HepG2 (cell line): ENCODE measurements at regions not wholly inside any gene's neighbourhood (a gene's known extent, or its start where the extent isn't known, plus 50 kb on each side); places are given as distances from the start of the nearest gene placed in this dataset.

Experiments
- ATAC-seq: fragments of 200-7000 bp; cut with Tn5 transposase; 3 replicates; pipeline ENCODE4 v1.9.1; 2020; ENCODE audit warnings: mild to moderate bottlenecking, moderate library complexity
- BruUV-seq: library from RNA; stranded (reverse); fragments of 400-500 nt; replicated peaks from 2 replicates; lab custom pipeline; 2021; lab: Mats Ljungman, UMichigan
- CTCF ChIA-PET: fragments of 300-600 bp; formaldehyde crosslinking; extraction: SDS; loops from one replicate; lab custom pipeline; 2021; ENCODE audit warnings: low total read pairs, inconsistent platforms, low intra/inter-chr PET ratio; lab: Yijun Ruan, JAX
- POLR2A ChIA-PET: fragments of 350-600 bp; sonication (Branson Sonifier 250); formaldehyde crosslinking; loops from one replicate; lab custom pipeline; 2020; ENCODE audit warnings: antibody characterized with exemption, inconsistent platforms; lab: Yijun Ruan, JAX
- DNase-seq: peaks from one replicate; pipeline ENCODE4 v3.0.0-alpha.2; 2015; ENCODE audit warnings: low spot score
- FAIRE-seq: peaks from 3 replicates; lab custom pipeline; 2011; peaks lifted over from hg19 to GRCh38; lab: Jason Lieb, UNC
- H2AFZ ChIP-seq: one replicate; pipeline ENCODE4 v1.6.1; 2011; ENCODE audit warnings: low read length, inconsistent platforms
- H3K27ac ChIP-seq: fragments of 300-600 bp; 3 replicates; pipeline ENCODE4 v1.8.0; 2011; ENCODE audit warnings: mixed run types, mild to moderate bottlenecking, mixed read lengths, low read length, inconsistent platforms; ENCODE audit not compliant: insufficient read depth; ENCODE audit errors: extremely low read length
- H3K27me3 ChIP-seq, 2 experiments: fragments of 200-600 bp in 1 of 2; 2 replicates in 1 of 2; 3 replicates in 1 of 2; pipeline versions ENCODE4 v1.6.0 to v1.8.0; 2011; ENCODE audit warnings: low read length in 2 of 2, mild to moderate bottlenecking in 2 of 2, moderate library complexity in 2 of 2, inconsistent platforms in 1 of 2; ENCODE audit not compliant: insufficient read depth in 2 of 2, control insufficient read depth in 1 of 2
- H3K36me3 ChIP-seq, 2 experiments: fragments of 200-600 bp in 1 of 2; replicated peaks in 1 of 2; 2 replicates in 1 of 2; 3 replicates in 1 of 2; pipeline versions ENCODE4 v1.5.1 to v1.8.0; 2011; ENCODE audit warnings: low read length in 2 of 2, inconsistent platforms in 1 of 2; ENCODE audit not compliant: insufficient read depth in 2 of 2, control insufficient read depth in 1 of 2
- H3K4me1 ChIP-seq: 2 replicates; pipeline ENCODE4 v1.5.1; 2012; ENCODE audit warnings: low read length, inconsistent platforms; ENCODE audit not compliant: insufficient read depth
- H3K4me2 ChIP-seq: 2 replicates; pipeline ENCODE4 v1.6.0; 2011; ENCODE audit warnings: low read depth, low read length, inconsistent platforms
- H3K4me3 ChIP-seq, 3 experiments: fragments of 200-600 bp in 1 of 3; sonication (generic), shearing (Covaris generic) in 1 of 3; replicated peaks in 1 of 3; 2 replicates each; pipeline ENCODE4 v1.5.1; 2011 to 2016; ENCODE audit warnings: low read length in 3 of 3, inconsistent platforms in 2 of 3, low read depth in 2 of 3, mild to moderate bottlenecking in 2 of 3, control low read depth in 1 of 3, mixed read lengths in 1 of 3; ENCODE audit not compliant: insufficient read depth in 1 of 3
- H3K79me2 ChIP-seq: one replicate; pipeline ENCODE4 v1.6.1; 2011; ENCODE audit warnings: low read length, inconsistent platforms; ENCODE audit not compliant: insufficient read depth
- H3K9ac ChIP-seq: 2 replicates; pipeline ENCODE4 v1.6.0; 2011; ENCODE audit warnings: mild to moderate bottlenecking, low read depth, low read length, inconsistent platforms; ENCODE audit not compliant: insufficient read depth
- H3K9me3 ChIP-seq: 2 replicates; pipeline ENCODE4 v1.5.1; 2012; ENCODE audit warnings: mild to moderate bottlenecking, low read length
- H4K20me1 ChIP-seq: 2 replicates; pipeline ENCODE4 v1.6.0; 2011; ENCODE audit warnings: inconsistent platforms, mild to moderate bottlenecking, low read length, moderate library complexity; ENCODE audit not compliant: insufficient read depth
- ELF1 ChIP-seq: sonication (generic); formaldehyde crosslinking; IDR thresholded peaks from 2 replicates; pipeline ENCODE4 v1.4.0; 2020; ENCODE audit warnings: missing genetic modification reagents
- ESRRA ChIP-seq: sonication (generic); formaldehyde crosslinking; IDR thresholded peaks from 2 replicates; pipeline ENCODE4 v1.5.1; 2020; ENCODE audit warnings: mild to moderate bottlenecking, low read depth, missing genetic modification reagents
- KDM4B ChIP-seq: sonication (generic); formaldehyde crosslinking; IDR thresholded peaks from 2 replicates; pipeline ENCODE4 v1.4.0; 2020; ENCODE audit warnings: missing genetic modification reagents
- MAZ ChIP-seq, 2 experiments: sonication (generic) in 1 of 2; formaldehyde crosslinking in 1 of 2; IDR thresholded peaks; 2 replicates each; pipeline versions ENCODE4 v1.5.0 to v1.6.1; 2012 to 2020; ENCODE audit warnings: low read depth in 2 of 2, mild to moderate bottlenecking in 2 of 2, borderline replicate concordance in 1 of 2, improper control_type of control experiment in 1 of 2, low read length in 1 of 2, missing genetic modification reagents in 1 of 2, moderate library complexity in 1 of 2
- PAX8 ChIP-seq: sonication (generic); formaldehyde crosslinking; IDR thresholded peaks from 2 replicates; pipeline ENCODE4 v1.8.0; 2022; ENCODE audit warnings: mild to moderate bottlenecking, missing genetic modification reagents, borderline replicate concordance
- YEATS2 ChIP-seq: sonication (generic); formaldehyde crosslinking; IDR thresholded peaks from 2 replicates; pipeline ENCODE4 v1.4.0; 2020; ENCODE audit warnings: missing genetic modification reagents, borderline replicate concordance
- ZNF260 ChIP-seq: sonication (generic); formaldehyde crosslinking; IDR thresholded peaks from 2 replicates; pipeline ENCODE4 v1.4.0; 2020; ENCODE audit warnings: missing genetic modification reagents, low read depth, mild to moderate bottlenecking, borderline replicate concordance
- WGBS: methylation state at CpG from one replicate; pipeline ENCODE4 v1.1.6; 2017; ENCODE audit warnings: low lambda C conversion rate; 5-methylcytosine and 5-hydroxymethylcytosine counted together
- in situ Hi-C: cut with HindIII; loops from 2 replicates; pipeline ENCODE4 v1.10.0; 2017; ENCODE audit warnings: low pct_unique_long_range_greater_than_20kb; ENCODE audit not compliant: extremely low pct_ligation_motif_present
- intact Hi-C: fragments of 100-400 bp; cut with micrococcal nuclease; formaldehyde crosslinking; loops from one replicate; pipeline ENCODE4 v1.10.0; 2022; ENCODE audit not compliant: unreplicated experiment
- TF ChIP-seq, protein P1 (sequence below): sonication (generic); formaldehyde crosslinking; IDR thresholded peaks from 2 replicates; pipeline ENCODE4 v1.4.0; 2020; ENCODE audit warnings: low read depth, missing genetic modification reagents
- TF ChIP-seq, protein P2 (sequence below): IDR thresholded peaks from 2 replicates; pipeline ENCODE4 v1.6.1; 2016; ENCODE audit warnings: low read depth, control low read depth
- TF ChIP-seq, protein P3 (sequence below): sonication (generic); formaldehyde crosslinking; IDR thresholded peaks from 2 replicates; pipeline ENCODE4 v1.4.0; 2020; ENCODE audit warnings: mild to moderate bottlenecking, missing genetic modification reagents

DNA sequence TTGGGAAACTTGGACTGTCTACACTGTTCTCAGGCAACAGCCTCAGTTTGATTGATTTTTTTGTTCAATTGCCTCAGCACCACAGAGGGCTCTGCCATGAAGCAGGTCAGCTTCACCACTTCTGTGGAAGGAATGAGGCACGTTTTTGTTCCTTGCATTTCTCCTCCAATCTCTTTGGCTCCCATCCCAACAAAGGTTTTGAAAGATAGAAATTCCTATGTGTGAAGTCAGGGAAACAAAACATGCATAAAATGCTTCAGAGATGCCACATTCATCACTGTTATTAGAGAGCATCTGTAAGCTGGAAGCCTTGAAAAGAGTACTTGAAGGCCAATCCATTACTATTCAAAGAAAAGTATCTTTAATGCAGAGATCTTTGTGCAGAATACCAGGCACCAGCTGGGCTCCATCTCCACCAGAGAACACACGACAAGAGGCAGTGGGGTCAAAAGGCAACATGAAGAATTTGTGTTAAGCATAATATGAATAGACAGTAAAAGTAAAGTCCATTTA, 249.1 kb upstream of the LYZL1 start:
- DNase-seq: no peak

DNA sequence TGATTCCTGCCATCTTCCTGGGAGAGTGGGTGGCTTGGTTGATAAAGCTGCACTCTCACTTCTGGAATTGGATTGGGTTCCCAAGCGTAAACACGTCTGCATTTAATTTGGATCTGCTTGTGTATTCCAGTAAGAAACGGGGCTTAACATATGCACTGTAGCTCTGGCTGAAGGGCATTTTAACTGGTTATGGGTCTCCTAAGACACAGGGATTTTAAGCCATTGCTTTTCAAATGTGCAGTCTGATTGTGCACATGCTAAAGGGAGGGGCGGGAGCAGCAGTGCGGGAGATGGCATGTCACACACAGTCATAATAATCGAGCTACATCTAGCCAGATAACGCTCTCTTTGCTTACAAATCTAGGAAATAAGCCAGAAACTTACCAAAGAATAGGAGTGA, 247.3 kb upstream of the LYZL1 start:
- POLR2A ChIA-PET: no interaction called here
- 46% methylated on average over 7 of the region's 7 CpGs for WGBS

More for the DNA sequence above, 249.1 kb upstream of the LYZL1 start:
- no peak overlapping the region for H3K4me3 ChIP-seq
- intact Hi-C loops (no loop called here), in situ Hi-C loops (no loop called here)
- ChIA-PET CTCF (no interaction called here), POLR2A (no interaction called here)
- no peak for TF ChIP-seq KDM4B (CRISPR knock-in tag)
- TF ChIP-seq ESRRA (CRISPR knock-in tag): no peak
- TF ChIP-seq, protein P1, sequence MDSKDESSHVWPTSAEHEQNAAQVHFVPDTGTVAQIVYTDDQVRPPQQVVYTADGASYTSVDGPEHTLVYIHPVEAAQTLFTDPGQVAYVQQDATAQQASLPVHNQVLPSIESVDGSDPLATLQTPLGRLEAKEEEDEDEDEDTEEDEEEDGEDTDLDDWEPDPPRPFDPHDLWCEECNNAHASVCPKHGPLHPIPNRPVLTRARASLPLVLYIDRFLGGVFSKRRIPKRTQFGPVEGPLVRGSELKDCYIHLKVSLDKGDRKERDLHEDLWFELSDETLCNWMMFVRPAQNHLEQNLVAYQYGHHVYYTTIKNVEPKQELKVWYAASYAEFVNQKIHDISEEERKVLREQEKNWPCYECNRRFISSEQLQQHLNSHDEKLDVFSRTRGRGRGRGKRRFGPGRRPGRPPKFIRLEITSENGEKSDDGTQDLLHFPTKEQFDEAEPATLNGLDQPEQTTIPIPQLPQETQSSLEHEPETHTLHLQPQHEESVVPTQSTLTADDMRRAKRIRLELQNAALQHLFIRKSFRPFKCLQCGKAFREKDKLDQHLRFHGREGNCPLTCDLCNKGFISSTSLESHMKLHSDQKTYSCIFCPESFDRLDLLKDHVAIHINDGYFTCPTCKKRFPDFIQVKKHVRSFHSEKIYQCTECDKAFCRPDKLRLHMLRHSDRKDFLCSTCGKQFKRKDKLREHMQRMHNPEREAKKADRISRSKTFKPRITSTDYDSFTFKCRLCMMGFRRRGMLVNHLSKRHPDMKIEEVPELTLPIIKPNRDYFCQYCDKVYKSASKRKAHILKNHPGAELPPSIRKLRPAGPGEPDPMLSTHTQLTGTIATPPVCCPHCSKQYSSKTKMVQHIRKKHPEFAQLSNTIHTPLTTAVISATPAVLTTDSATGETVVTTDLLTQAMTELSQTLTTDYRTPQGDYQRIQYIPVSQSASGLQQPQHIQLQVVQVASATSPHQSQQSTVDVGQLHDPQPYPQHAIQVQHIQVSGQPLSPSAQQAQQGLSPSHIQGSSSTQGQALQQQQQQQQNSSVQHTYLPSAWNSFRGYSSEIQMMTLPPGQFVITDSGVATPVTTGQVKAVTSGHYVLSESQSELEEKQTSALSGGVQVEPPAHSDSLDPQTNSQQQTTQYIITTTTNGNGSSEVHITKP (CRISPR knock-in tag): no peak
- FAIRE-seq (no peak), ATAC-seq (no peak)
- no peaks in the 10 kb centered on the region for H3K79me2 ChIP-seq
- H3K27me3 ChIP-seq: no peaks in the 10 kb centered on the region
- no peak overlapping the region for H3K4me2 ChIP-seq
- no peaks in the 10 kb centered on the region for H3K9me3 ChIP-seq
- no peak overlapping the region for H3K9ac ChIP-seq
- H2AFZ ChIP-seq: no peak overlapping the region
- H3K4me1 ChIP-seq: no peaks in the 10 kb centered on the region
- 0% methylated on average over 2 of the region's 2 CpGs for WGBS
- no TSS peak for BruUV-seq
- H3K36me3 ChIP-seq: no peaks in the 10 kb centered on the region
- H3K27ac ChIP-seq: no peak overlapping the region
- no peaks in the 10 kb centered on the region for H4K20me1 ChIP-seq

More for the DNA sequence above, 247.3 kb upstream of the LYZL1 start:
- no TSS peak for BruUV-seq
- H2AFZ ChIP-seq: no peak overlapping the region
- no peak overlapping the region for H3K4me3 ChIP-seq
- no peak overlapping the region for H3K27ac ChIP-seq
- no peak overlapping the region for H3K4me2 ChIP-seq
- TF ChIP-seq YEATS2 (CRISPR knock-in tag) (no peak), ELF1 (CRISPR knock-in tag) (no peak), PAX8 (CRISPR knock-in tag) (no peak), ZNF260 (CRISPR knock-in tag) (no peak), MAZ (IDR thresholded peaks at IDR 0.05; ENCODE audit: borderline replicate concordance, low read depth, low read length) (no peak), MAZ (CRISPR knock-in tag; IDR thresholded peaks at IDR 0.05; ENCODE audit: low read depth) (no peak)
- TF ChIP-seq, protein P2, sequence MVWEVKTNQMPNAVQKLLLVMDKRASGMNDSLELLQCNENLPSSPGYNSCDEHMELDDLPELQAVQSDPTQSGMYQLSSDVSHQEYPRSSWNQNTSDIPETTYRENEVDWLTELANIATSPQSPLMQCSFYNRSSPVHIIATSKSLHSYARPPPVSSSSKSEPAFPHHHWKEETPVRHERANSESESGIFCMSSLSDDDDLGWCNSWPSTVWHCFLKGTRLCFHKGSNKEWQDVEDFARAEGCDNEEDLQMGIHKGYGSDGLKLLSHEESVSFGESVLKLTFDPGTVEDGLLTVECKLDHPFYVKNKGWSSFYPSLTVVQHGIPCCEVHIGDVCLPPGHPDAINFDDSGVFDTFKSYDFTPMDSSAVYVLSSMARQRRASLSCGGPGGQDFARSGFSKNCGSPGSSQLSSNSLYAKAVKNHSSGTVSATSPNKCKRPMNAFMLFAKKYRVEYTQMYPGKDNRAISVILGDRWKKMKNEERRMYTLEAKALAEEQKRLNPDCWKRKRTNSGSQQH (CRISPR knock-in tag): no peak
- TF ChIP-seq, protein P3, sequence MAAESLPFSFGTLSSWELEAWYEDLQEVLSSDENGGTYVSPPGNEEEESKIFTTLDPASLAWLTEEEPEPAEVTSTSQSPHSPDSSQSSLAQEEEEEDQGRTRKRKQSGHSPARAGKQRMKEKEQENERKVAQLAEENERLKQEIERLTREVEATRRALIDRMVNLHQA (CRISPR knock-in tag): no peak
- in situ Hi-C loops: no loop called here
- intact Hi-C loops: no loop called here
- H4K20me1 ChIP-seq: no peaks in the 10 kb centered on the region
- CTCF ChIA-PET: no interaction called here
- FAIRE-seq: no peak
- H3K27me3 ChIP-seq: no peaks in the 10 kb centered on the region
- no peak for ATAC-seq
- no peaks in the 10 kb centered on the region for H3K36me3 ChIP-seq
- H3K9me3 ChIP-seq: no peaks in the 10 kb centered on the region
- no peaks in the 10 kb centered on the region for H3K4me1 ChIP-seq
- no peak for DNase-seq
- no peaks in the 10 kb centered on the region for H3K79me2 ChIP-seq
- no peak overlapping the region for H3K9ac ChIP-seq
